B cell (primary cell): ENCODE measurements at regions not wholly inside any gene's neighbourhood (a gene's known extent, or its start where the extent isn't known, plus 50 kb on each side); places are given as distances from the start of the nearest gene placed in this dataset.

Experiments used
- ATAC-seq: fragments of 200-7000 bp; cut with Tn5 transposase; one replicate; pipeline ENCODE4 v1.10.0; 2021; ENCODE audit warnings: low read depth, mild to moderate bottlenecking, moderate number of reproducible peaks, moderate library complexity
- CTCF ChIA-PET: fragments of 350-600 bp; sonication (Branson Sonifier 250); formaldehyde crosslinking; loops from one replicate; lab custom pipeline; 2021; ENCODE audit warnings: antibody characterized with exemption, inconsistent platforms; lab: Charles Lee
- POLR2A ChIA-PET: fragments of 350-600 bp; sonication (Branson Sonifier 250); formaldehyde crosslinking; loops from one replicate; lab custom pipeline; 2021; ENCODE audit warnings: antibody characterized with exemption; lab: Charles Lee
- DNase-seq: peaks from one replicate; pipeline ENCODE4 v3.0.0; 2013
- H2AFZ ChIP-seq: 2 replicates; pipeline ENCODE4 v1.6.1; 2012; ENCODE audit warnings: mild to moderate bottlenecking, low read depth, low read length; ENCODE audit not compliant: insufficient read depth, poor library complexity, severe bottlenecking
- H3K27ac ChIP-seq, 2 donors: 1 replicate in 1 of 2; 2 replicates in 1 of 2; pipeline ENCODE4 v1.5.1; 2012 to 2013; ENCODE audit warnings: low read length in 2 of 2, mild to moderate bottlenecking in 2 of 2, moderate library complexity in 1 of 2
- H3K27me3 ChIP-seq, 4 experiments: fragments of 200-600 bp in 1 of 4; sonication (generic) in 1 of 4; replicated peaks in 1 of 4; 1 replicate in 2 of 4; 2 replicates in 2 of 4; pipeline versions ENCODE4 v1.6.1 to v1.7.0; 2013 to 2016; ENCODE audit warnings: low read length in 3 of 4, mild to moderate bottlenecking in 2 of 4, mixed read lengths in 1 of 4, moderate library complexity in 1 of 4; ENCODE audit not compliant: insufficient read depth in 4 of 4, control insufficient read depth in 3 of 4; ENCODE audit errors: control extremely low read depth in 1 of 4
- H3K36me3 ChIP-seq, 2 experiments: replicated peaks in 1 of 2; 1 replicate in 1 of 2; 2 replicates in 1 of 2; pipeline versions ENCODE4 v1.6.1 to v1.7.1; 2013; ENCODE audit warnings: low read length in 1 of 2; ENCODE audit not compliant: insufficient read depth in 2 of 2, control insufficient read depth in 1 of 2; ENCODE audit errors: control extremely low read depth in 1 of 2, extremely low read depth in 1 of 2
- H3K4me1 ChIP-seq, 2 donors: fragments of 200-600 bp in 1 of 2; sonication (generic) in 1 of 2; 1 replicate in 1 of 2; 2 replicates in 1 of 2; pipeline versions ENCODE4 v1.5.1 to v1.6.1; 2013 to 2017; ENCODE audit warnings: low read length in 2 of 2; ENCODE audit not compliant: control insufficient read depth in 2 of 2, insufficient read depth in 2 of 2
- H3K4me2 ChIP-seq: replicated peaks from 2 replicates; pipeline ENCODE3; 2012; ENCODE audit warnings: mild to moderate bottlenecking, low read depth, low read length; ENCODE audit not compliant: poor library complexity, severe bottlenecking
- H3K4me3 ChIP-seq, 5 experiments: fragments of 200-600 bp in 1 of 5; sonication (generic) in 1 of 5; 1 replicate in 3 of 5; 2 replicates in 2 of 5; pipeline versions ENCODE4 v1.5.1 to v1.7.0; 2011 to 2016; ENCODE audit warnings: low read length in 4 of 5, mild to moderate bottlenecking in 4 of 5, low read depth in 2 of 5, control low read depth in 1 of 5, moderate library complexity in 1 of 5; ENCODE audit not compliant: insufficient read depth in 1 of 5; ENCODE audit errors: control extremely low read depth in 1 of 5, extremely low read depth in 1 of 5
- H3K79me2 ChIP-seq: fragments of 200-600 bp; sonication (generic); one replicate; pipeline ENCODE4 v1.6.0; 2016; ENCODE audit warnings: low read length; ENCODE audit not compliant: control insufficient read depth, insufficient read depth
- H3K9ac ChIP-seq: fragments of 200-600 bp; sonication (generic); 2 replicates; pipeline ENCODE4 v1.6.1; 2017; ENCODE audit warnings: mild to moderate bottlenecking, low read length, moderate library complexity
- H3K9me3 ChIP-seq, 3 donors: one replicate each; pipeline versions ENCODE4 v1.6.1 to v1.7.1; 2013; ENCODE audit warnings: low read length in 2 of 3; ENCODE audit not compliant: control insufficient read depth in 2 of 3, insufficient read depth in 1 of 3; ENCODE audit errors: control extremely low read depth in 1 of 3
- H4K20me1 ChIP-seq: 2 replicates; pipeline ENCODE4 v1.6.0; 2012; ENCODE audit warnings: mild to moderate bottlenecking, low read length; ENCODE audit not compliant: insufficient read depth, control insufficient read depth, poor library complexity, severe bottlenecking
- H3K27ac Mint-ChIP-seq: one replicate; pipeline ENCODE4 v1.8.0; 2021; ENCODE audit warnings: mixed read lengths
- H3K27me3 Mint-ChIP-seq: one replicate; pipeline ENCODE4 v1.8.0; 2021; ENCODE audit warnings: mixed read lengths
- H3K4me1 Mint-ChIP-seq: one replicate; pipeline ENCODE4 v1.8.0; 2021; ENCODE audit warnings: mixed read lengths
- H3K4me3 Mint-ChIP-seq: one replicate; pipeline ENCODE4 v1.8.0; 2021; ENCODE audit warnings: mixed read lengths
- H3K9me3 Mint-ChIP-seq: one replicate; pipeline ENCODE4 v1.8.0; 2022; ENCODE audit warnings: mixed read lengths; ENCODE audit not compliant: insufficient read depth
- CTCF ChIP-seq: fragments of 200-600 bp; IDR thresholded peaks from one replicate; pipeline ENCODE4 v1.8.0; 2022; ENCODE audit warnings: antibody characterized with exemption, mild to moderate bottlenecking
- EZH2 ChIP-seq: IDR thresholded peaks from 2 replicates; pipeline ENCODE4 v1.6.1; 2012; ENCODE audit warnings: borderline replicate concordance, low read depth, mild to moderate bottlenecking, moderate library complexity, low read length; ENCODE audit not compliant: insufficient read depth, poor library complexity, severe bottlenecking
- WGBS: methylation state at CpG from one replicate; pipeline ENCODE4 v1.1.5; 2013; ENCODE audit warnings: missing lambda C conversion rate; ENCODE audit not compliant: insufficient coverage; 5-methylcytosine and 5-hydroxymethylcytosine counted together
- intact Hi-C: fragments of 100-400 bp; cut with micrococcal nuclease; formaldehyde crosslinking; loops from one replicate; pipeline ENCODE4 v1.10.0; 2022

GRCh38 chr19:28899703-28900102 is 313.2 kb downstream of the UQCRFS1 start:
- intact Hi-C loops: no loop called here
- H3K4me3 ChIP-seq: no peak overlapping the region
- TF ChIP-seq CTCF: no peak
- no peak for TF ChIP-seq EZH2
- ATAC-seq (no peak), DNase-seq (no peak)
- H3K9me3 ChIP-seq: peaks cover 0 to 6% (median 0%) of the 10 kb centered on the region in 3 donors
- H3K4me3 Mint-ChIP-seq: no peak overlapping the region
- no peaks in the 10 kb centered on the region for H3K27me3 Mint-ChIP-seq
- H3K27ac Mint-ChIP-seq: no peak overlapping the region
- 80% methylated on average over 3 of the region's 4 CpGs for WGBS
- H3K9ac ChIP-seq: no peak overlapping the region
- no peak overlapping the region for H3K4me2 ChIP-seq
- H3K36me3 ChIP-seq: no peaks in the 10 kb centered on the region
- H3K27me3 ChIP-seq: no peaks in the 10 kb centered on the region
- POLR2A ChIA-PET: no interaction called here
- no peaks in the 10 kb centered on the region for H4K20me1 ChIP-seq
- no peak overlapping the region for H2AFZ ChIP-seq
- CTCF ChIA-PET: no interaction called here
- H3K4me1 ChIP-seq: no peaks in the 10 kb centered on the region
- H3K9me3 Mint-ChIP-seq: peaks cover 4% of the 10 kb centered on the region
- H3K79me2 ChIP-seq: no peaks in the 10 kb centered on the region
- H3K27ac ChIP-seq: no peak overlapping the region
- H3K4me1 Mint-ChIP-seq: no peaks in the 10 kb centered on the region

GRCh38 chr19:28898249-28898648 is 314.7 kb downstream of the UQCRFS1 start:
- no peak overlapping the region for H3K9ac ChIP-seq
- Mint-ChIP-seq H3K9me3 (peaks cover 3% of the 10 kb centered on the region), H3K4me1 (no peaks in the 10 kb centered on the region), H3K4me3 (no peak overlapping the region), H3K27ac (no peak overlapping the region), H3K27me3 (no peaks in the 10 kb centered on the region)
- H3K27ac ChIP-seq: no peak overlapping the region
- H3K4me2 ChIP-seq: no peak overlapping the region
- intact Hi-C loops: no loop called here
- H3K4me3 ChIP-seq: no peak overlapping the region
- H2AFZ ChIP-seq: no peak overlapping the region
- no peaks in the 10 kb centered on the region for H3K36me3 ChIP-seq
- TF ChIP-seq EZH2: no peak
- TF ChIP-seq CTCF: no peak
- DNase-seq (no peak), ATAC-seq (no peak)
- H3K79me2 ChIP-seq: no peaks in the 10 kb centered on the region
- CTCF ChIA-PET: no interaction called here
- peaks cover 0 to 3% (median 0%) of the 10 kb centered on the region in 3 donors for H3K9me3 ChIP-seq
- H3K4me1 ChIP-seq: no peaks in the 10 kb centered on the region
- H4K20me1 ChIP-seq: no peaks in the 10 kb centered on the region
- no peaks in the 10 kb centered on the region for H3K27me3 ChIP-seq
- POLR2A ChIA-PET: interaction anchor here (0.6 kb wide), 1 partner anchor 1816 kb away, joined by 3 read pairs; no protein-coding TSS in a partner anchor
- 82% methylated on average over 4 of the region's 5 CpGs for WGBS
